MM.1S (cell line): ENCODE measurements at regions not wholly inside any gene's neighbourhood (a gene's known extent, or its start where the extent isn't known, plus 50 kb on each side); places are given as distances from the start of the nearest gene placed in this dataset.

ENCODE experiments used
- CTCF ChIP-seq: fragments of 300-600 bp; sonication (generic); IDR thresholded peaks from 2 replicates; pipeline ENCODE4 v1.5.1; 2016; ENCODE audit warnings: antibody characterized with exemption, low read length, mixed read lengths
- EZH2 ChIP-seq: fragments of 300-600 bp; sonication (generic); optimal IDR thresholded peaks from 2 replicates; pipeline ENCODE3; 2017; ENCODE audit warnings: low read depth, mild to moderate bottlenecking, antibody characterized with exemption, low read length, mixed read lengths

DNA sequence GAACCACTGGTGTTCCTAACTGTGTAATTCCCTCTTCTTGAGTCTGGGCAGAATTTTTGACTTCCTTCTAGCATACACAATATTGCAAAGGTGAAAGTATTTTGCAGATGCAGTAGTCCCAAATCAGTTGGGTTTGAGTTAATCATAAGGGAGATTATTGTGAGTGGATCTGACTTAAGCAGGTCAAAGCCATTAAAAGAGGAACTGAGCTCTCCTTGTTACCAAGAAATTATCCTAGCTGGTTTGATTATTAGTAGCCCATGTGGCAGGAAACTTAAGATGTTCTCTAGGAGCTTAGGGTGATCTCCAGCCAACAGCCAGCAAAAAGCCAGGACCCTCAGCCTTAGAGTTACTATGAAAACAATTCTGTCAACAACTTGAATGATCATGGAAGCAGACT, 221.8 kb downstream of the RPIA start:
- TF ChIP-seq CTCF (no peak), EZH2 (no peak)
